Colonic mucosa (tissue), 4 donors: ENCODE measurements at regions not wholly inside any gene's neighbourhood (a gene's known extent, or its start where the extent isn't known, plus 50 kb on each side); places are given as distances from the start of the nearest gene placed in this dataset.

ENCODE experiments used
- DNase-seq: peaks from one replicate; pipeline ENCODE4 v3.0.0-alpha.2; 2020
- H3K27ac ChIP-seq: fragments of 200-600 bp; one replicate; pipeline ENCODE4 v1.8.0; 2021
- H3K27me3 ChIP-seq: fragments of 200-600 bp; one replicate; pipeline ENCODE4 v1.8.0; 2021
- H3K36me3 ChIP-seq: fragments of 200-600 bp; one replicate; pipeline ENCODE4 v1.8.0; 2021
- H3K4me1 ChIP-seq: fragments of 200-600 bp; one replicate; pipeline ENCODE4 v1.8.0; 2021; ENCODE audit warnings: mild to moderate bottlenecking
- H3K4me3 ChIP-seq: fragments of 200-600 bp; one replicate; pipeline ENCODE4 v1.8.0; 2021
- H3K9ac ChIP-seq, 2 donors: one replicate each; pipeline ENCODE4 v1.7.0; 2013; ENCODE audit warnings: control low read depth in 2 of 2, low read depth in 2 of 2, low read length in 2 of 2
- H3K9me3 ChIP-seq: fragments of 200-600 bp; one replicate; pipeline ENCODE4 v1.8.0; 2021
- intact Hi-C: fragments of 100-400 bp; cut with DNase I; formaldehyde crosslinking; loops from one replicate; pipeline ENCODE4 v1.14.1; 2022
- TF ChIP-seq, protein P1 (sequence below): fragments of 200-600 bp; IDR thresholded peaks from one replicate; pipeline ENCODE4 v1.8.0; 2022; ENCODE audit warnings: antibody characterized with exemption, mild to moderate bottlenecking
- donor health status: healthy.
- donor health status: DM: no; HTN: no; CAD: no.
- donor health status: DM: no; HTN: no; CAD: no.

- H3K9me3 ChIP-seq, result no peaks in the 10 kb centered on the region
- no peak overlapping the region for H3K9ac ChIP-seq
- no peak for DNase-seq
- H3K27ac ChIP-seq, result no peak overlapping the region
- H3K4me3 ChIP-seq, result no peak overlapping the region
- intact Hi-C loops, result no loop called here
- no peaks in the 10 kb centered on the region for H3K4me1 ChIP-seq
- TF ChIP-seq, protein P1, sequence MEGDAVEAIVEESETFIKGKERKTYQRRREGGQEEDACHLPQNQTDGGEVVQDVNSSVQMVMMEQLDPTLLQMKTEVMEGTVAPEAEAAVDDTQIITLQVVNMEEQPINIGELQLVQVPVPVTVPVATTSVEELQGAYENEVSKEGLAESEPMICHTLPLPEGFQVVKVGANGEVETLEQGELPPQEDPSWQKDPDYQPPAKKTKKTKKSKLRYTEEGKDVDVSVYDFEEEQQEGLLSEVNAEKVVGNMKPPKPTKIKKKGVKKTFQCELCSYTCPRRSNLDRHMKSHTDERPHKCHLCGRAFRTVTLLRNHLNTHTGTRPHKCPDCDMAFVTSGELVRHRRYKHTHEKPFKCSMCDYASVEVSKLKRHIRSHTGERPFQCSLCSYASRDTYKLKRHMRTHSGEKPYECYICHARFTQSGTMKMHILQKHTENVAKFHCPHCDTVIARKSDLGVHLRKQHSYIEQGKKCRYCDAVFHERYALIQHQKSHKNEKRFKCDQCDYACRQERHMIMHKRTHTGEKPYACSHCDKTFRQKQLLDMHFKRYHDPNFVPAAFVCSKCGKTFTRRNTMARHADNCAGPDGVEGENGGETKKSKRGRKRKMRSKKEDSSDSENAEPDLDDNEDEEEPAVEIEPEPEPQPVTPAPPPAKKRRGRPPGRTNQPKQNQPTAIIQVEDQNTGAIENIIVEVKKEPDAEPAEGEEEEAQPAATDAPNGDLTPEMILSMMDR, result no peak
- H3K27me3 ChIP-seq, result no peaks in the 10 kb centered on the region
- no peaks in the 10 kb centered on the region for H3K36me3 ChIP-seq
Observed at GRCh38 chr12:17064834-17065233, 458.9 kb upstream of the LMO3 start.

DNA sequence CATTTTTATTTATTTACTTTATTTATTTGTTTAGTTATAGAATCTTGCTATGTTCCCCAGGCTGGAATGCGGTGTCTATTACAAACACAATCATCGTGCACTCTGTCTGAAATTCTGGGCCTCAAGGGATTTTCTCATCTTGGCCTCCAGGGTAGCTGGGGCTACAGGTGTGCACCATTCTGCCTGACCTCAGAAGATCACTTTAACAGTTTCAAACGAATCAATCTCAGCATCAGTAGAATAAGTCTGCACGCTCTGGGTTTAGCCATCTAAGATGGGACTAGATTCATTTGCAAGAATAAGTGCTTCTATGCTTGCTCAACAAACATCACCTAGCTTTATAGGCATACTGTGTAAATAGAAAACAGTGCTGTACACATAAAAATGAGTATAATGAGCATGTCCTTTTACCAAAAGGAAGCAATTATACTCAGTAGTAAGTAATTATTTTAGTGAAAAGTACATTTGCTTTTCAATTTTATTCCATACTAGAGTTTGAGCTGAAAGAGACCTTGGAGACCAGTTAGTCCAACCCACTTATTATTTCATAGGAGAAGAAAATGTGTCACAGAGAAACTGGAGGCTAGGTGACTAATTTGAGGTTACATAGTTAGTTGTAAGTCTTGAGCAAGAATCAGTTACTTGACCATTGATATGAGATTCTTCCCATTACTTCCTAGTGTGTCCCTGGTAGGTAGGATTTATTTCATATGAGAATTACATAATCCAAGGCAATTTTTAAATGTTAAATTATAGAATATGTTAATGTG is 456.5 kb upstream of the LMO3 start:
- Histone ChIP-seq H3K4me3 (no peak overlapping the region), H3K27ac (no peak overlapping the region), H3K27me3 (no peaks in the 10 kb centered on the region), H3K9me3 (no peaks in the 10 kb centered on the region), H3K36me3 (no peaks in the 10 kb centered on the region), H3K9ac (no peak overlapping the region), H3K4me1 (no peaks in the 10 kb centered on the region)
- TF ChIP-seq, protein P1, result no peak
- intact Hi-C loops, result no loop called here
- DNase-seq, result no peak

GRCh38 chr12:17060260-17060659 is 454.3 kb upstream of the LMO3 start:
- no peak for DNase-seq
- TF ChIP-seq, protein P1, result no peak

GRCh38 chr12:17056546-17056945 is 450.6 kb upstream of the LMO3 start:
- H3K36me3 ChIP-seq, result no peaks in the 10 kb centered on the region
- H3K4me1 ChIP-seq, result no peaks in the 10 kb centered on the region
- H3K9me3 ChIP-seq, result no peaks in the 10 kb centered on the region
- H3K27ac ChIP-seq, result no peak overlapping the region
- TF ChIP-seq, protein P1, result no peak
- no peak overlapping the region for H3K4me3 ChIP-seq
- H3K27me3 ChIP-seq, result no peaks in the 10 kb centered on the region
- no peak for DNase-seq
- no peak overlapping the region for H3K9ac ChIP-seq
- intact Hi-C loops, result no loop called here

More at GRCh38 chr12:17060260-17060659, 454.3 kb upstream of the LMO3 start:
- Histone ChIP-seq H3K9ac (no peak overlapping the region), H3K4me3 (no peak overlapping the region), H3K4me1 (no peaks in the 10 kb centered on the region), H3K27me3 (no peaks in the 10 kb centered on the region), H3K27ac (no peak overlapping the region), H3K36me3 (no peaks in the 10 kb centered on the region), H3K9me3 (no peaks in the 10 kb centered on the region)
- intact Hi-C loops, result no loop called here

- Histone ChIP-seq H3K27me3 (no peaks in the 10 kb centered on the region), H3K4me1 (no peaks in the 10 kb centered on the region), H3K9me3 (no peaks in the 10 kb centered on the region), H3K9ac (no peak overlapping the region), H3K4me3 (no peak overlapping the region), H3K36me3 (no peaks in the 10 kb centered on the region), H3K27ac (no peak overlapping the region)
- no peak for DNase-seq
- intact Hi-C loops, result no loop called here
- TF ChIP-seq, protein P1, result no peak
Observed at GRCh38 chr12:17038923-17039322, 433.0 kb upstream of the LMO3 start.
